Stimulated activated CD4-positive, alpha-beta T cell treated with anti-CD3 and anti-CD28 coated beads, Interleukin-4, amount 100 ng/mL, for 1 hour (primary cell): ENCODE measurements at regions not wholly inside any gene's neighbourhood (a gene's known extent, or its start where the extent isn't known, plus 50 kb on each side); places are given as distances from the start of the nearest gene placed in this dataset.

ENCODE experiments used
- DNase-seq: peaks from one replicate; pipeline ENCODE4 v3.0.0-alpha.2; 2020

- no peak for DNase-seq
Measured at GRCh38 chr9:95756101-95756500, 119.4 kb upstream of the ERCC6L2 start.

DNA sequence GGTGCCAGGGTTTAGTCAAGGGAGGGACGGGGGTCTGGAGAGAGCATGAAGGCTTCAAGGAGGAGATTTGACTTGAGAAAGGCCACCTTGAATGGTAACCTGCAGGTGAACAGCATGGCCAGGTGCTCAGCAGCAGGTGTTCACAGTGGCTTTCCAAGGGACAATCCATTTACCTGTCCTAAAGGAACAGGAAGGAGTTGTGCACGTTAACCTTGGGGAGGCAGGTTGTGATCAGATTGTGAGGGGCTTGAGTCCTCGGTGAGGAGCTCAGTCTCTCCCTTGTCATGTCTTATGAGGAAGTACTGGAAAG is 120.1 kb upstream of the ERCC6L2 start:
- no peak for DNase-seq

DNA sequence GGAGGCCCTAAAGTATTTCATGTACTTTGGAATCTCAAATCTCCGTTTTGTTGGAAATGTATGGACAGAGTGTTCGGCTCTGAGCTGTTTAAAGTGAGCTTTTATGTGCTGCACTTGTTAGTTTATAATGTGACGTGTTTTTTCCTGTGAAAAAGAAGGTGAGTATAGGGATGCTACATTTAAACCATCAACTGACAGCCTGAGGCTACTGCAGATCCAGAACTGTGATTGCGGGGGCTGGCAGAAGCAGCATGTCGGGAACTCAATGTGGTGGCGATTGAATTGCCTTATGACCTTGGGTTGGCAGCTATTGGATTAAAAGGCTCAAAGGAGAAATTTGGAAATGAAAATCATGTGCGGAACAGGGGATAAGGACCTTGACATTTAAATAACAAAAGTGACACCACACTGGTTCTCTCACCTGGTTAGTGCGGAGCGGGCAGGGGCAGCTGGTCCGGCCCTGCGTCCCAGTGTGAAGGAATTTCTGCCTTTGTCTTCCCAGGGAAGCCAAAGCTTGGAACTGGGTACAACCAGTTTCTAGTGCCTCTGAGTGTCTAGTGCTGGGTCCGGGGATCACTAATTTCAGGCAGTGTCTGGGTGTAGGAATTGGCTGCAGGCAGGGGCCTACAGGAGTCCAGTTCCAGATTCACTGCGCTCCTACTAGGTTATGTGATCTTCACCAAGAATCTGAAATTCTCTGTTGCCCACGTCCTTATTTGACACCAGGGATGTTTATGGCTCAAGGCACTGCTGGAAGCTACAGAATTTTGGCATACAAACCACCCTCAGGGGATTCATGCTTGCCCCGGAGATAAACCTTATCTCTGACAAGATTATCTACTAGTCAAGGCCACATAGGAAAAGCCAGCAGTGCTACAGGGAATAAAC is 120.7 kb upstream of the ERCC6L2 start:
- no peak for DNase-seq

DNA sequence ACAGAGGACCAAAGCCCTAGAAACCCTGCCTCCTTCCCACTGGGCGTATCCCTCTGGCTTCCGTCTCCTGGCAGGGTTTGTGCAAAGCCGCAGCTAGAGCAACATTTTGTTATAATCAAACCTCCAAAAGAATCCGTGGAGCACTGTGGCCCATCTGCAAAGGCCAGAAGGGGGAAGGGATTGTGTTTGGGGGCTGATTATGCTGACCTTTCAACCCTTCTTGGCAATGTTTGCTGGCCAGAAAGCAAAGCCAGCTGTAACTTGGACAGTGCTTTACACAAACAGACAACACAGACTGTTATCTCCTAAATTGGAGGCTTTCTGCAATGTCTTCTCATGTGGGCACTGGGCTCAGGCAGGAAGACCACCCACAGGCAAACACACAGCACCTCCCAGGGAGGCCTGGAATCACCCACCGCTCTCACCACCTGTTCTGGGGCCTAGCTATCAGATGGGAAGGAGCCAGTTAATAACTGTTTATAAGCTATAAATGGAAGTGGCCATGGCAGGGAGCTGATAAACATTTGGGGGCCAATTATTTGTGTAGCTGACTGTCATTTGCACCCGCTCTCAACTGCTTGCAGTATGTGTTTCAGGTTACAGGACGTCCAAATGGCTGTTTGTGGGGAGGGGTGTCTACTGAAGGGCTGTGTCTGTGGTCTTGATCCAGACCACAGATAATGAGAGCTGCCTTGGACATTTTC is 121.6 kb upstream of the ERCC6L2 start:
- no peak for DNase-seq

DNA sequence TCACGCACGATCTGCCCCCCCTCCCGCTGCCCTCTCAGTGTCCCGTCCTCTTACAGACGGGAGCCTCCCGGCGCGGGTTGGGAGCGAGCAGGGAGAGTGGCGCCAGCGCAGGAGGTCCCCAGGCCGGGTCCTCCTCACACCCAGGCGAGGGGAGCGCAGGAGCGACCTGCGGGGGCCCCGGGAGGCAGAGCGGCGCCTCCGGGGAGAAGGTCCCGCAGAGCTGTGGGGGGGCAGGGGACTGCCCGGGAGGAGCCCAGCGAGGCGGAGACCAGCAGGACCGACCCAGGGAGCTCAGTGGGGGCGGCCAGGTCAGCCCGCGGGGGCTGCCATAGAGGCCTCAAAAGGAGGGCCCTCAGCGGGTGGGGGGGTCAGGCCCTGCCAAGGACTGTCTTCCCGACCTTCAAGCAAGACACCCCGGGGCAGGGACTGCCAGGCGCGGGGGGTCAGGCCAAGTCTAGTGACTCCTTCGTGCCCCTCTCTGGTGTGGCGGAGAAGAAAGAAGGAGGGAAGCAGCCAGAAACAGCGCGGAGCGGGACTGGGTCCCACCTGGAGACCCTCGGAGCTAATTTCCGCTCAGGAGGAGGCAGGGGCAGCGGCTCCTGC is 123.3 kb upstream of the ERCC6L2 start:
- no peak for DNase-seq

DNA sequence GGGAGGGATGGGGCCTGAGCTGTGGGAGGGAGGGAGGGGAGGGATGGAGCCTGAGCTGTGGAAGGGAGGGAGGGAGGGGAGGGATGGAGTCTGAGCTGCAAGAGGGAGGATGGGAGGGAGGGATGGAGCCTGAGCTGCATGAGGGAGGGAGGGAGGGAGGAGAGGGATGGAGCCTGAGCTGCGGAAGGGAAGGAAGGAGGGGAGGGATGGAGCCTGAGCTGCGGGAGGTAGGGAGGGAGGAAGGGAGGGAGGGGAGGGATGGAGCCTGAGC is 124.0 kb upstream of the ERCC6L2 start:
- no peak for DNase-seq

DNA sequence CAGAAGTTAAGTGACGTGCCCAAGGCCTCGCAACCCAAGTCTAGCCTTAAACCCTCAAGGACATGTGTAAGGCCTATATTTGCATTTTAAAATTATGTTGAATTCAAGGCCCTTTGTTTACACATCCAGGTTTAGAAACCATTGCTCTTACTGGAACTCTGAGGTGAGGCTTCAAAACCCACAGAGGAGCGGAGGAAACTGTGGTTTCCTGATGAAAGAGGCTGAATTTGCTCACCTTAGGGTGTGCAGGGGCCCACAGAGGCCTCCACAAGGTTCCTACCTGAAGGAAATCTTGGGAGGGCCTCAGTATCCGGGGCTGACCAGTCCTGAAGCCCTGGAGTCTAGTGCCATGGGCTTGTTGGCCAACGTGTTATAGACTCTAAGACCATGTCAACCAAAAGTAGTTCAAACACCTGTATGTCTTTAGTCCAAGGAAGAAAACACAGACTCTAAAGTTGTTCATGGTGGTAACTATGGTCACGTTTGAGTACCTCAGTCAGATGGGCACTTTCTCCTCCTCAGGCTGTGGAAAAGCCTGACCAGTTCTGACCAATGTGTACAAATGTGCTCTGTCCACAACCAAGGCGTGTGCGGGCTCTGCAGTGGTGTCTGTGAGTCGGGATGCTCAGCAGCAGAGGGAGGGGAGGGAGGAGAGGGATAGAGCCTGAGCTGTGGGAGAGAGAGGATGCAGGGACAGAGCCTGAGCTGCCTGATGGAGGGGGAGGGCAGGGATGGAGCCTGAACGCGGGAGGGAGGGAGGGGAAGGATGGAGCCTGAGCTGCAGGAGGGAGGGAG is 124.6 kb upstream of the ERCC6L2 start:
- no peak for DNase-seq

- no peak for DNase-seq
Measured at GRCh38 chr9:95749493-95749892, 126.0 kb upstream of the ERCC6L2 start.

- no peak for DNase-seq
Measured at GRCh38 chr9:95746408-95747180, 128.9 kb upstream of the ERCC6L2 start.

DNA sequence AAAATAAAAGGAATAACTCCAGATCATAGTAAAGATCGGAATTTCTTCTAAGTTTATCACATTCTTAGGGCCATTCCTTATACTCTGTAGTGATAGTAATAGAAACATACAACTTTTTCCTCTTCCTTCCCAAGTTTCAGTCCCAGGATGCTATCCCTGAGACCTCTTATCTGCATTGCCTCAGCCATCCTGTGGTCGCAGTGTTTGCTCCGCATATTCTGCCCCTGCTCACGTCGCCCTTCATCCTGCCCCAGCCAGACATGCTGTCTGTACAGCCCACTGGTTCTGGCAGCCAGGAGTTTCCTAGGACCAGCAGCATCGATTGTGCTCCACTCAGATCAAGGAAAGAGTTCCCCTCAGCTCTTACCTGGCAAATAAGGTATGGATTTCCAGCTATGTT is 132.7 kb upstream of the ERCC6L2 start:
- DNase-seq: no peak

- no peak for DNase-seq
Measured at GRCh38 chr9:95741631-95742030, 133.9 kb upstream of the ERCC6L2 start.

DNA sequence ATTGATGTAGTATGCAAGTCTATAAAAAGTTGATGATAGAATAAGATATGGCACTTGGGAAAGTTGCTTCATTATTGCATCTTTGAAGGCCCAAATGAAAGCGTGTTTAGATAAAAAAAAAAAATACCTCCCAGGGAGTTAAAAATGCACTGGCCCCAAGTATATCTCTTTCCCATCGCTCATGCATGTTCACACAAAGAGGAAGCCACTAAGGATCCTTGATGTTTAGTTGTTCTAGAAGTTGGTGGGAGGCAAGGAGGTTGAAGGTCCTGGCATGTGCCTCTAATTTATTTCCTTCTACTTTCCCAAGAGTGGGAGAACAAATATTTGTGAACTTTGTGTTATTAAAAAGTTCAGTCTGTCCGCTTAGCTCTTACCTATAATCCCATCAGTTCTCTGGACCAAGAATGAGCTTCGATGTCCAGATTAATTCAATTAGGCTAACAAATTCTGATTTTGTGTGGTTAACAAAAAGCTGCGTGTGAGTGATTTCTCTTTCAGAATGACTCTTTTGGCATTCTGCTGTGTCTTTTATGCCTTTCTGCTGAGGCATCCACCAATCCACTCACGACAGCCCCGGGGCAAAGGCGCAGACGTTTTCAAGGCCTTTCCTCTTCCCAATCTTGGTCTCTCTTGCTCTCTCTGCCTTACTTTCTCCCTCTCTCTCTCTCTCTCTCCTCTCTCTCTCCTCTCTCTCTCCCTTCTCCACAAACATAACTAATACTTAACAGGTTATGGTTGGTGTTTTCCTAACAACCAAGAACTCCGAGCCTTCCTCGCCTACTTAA is 135.1 kb upstream of the ERCC6L2 start:
- DNase-seq: no peak

DNA sequence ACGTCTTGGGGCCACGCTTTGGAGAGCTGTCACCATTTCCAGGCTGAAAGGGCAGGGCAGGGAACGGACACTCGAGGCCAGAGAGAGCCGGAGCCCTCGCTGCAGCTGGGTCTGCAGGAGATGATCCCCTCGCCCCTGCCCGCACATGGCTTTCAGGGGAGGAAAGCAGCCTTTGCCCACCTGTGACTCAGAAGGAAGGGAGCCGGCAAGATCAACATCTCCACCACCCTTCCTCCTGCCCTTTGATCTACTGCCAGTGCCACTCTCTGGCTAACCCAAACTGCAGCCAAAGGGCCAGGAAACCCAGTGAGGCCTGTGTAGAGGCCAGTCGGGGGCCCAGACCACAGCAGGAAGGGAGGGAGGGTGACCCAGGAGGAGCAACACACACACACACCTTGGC is 137.1 kb upstream of the ERCC6L2 start:
- no peak for DNase-seq

DNA sequence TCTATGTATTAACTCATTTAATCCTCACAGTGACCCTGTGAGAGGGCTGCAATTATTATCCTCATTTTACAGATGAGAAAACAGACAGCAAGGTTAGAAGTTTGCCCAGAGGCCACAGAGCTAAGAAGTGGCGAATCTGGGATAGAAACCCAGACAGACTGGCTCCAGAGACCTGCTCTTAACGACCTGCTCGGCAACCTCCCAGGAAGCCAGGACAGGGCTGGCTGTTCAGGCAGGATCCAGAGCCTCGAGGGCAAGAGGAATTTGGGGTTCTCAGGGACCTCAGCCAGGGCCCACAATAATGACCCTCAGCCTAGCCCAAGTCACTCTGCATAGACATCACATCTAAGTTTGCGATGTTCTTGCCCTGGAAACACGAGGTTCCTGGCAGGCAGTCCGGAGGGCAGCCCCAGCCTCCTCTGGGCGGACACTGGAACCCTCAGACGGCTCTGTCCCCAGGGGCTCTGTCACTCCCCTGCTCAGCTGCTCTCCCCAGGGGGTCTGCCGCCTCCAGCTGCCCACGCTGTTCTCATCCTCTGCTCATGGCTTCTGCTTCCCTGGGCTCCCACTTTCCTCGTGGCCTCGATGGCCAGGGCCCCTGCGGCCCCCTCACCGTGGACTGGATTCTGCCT is 138.5 kb upstream of the ERCC6L2 start:
- no peak for DNase-seq

GRCh38 chr9:95736370-95736769 is 139.1 kb upstream of the ERCC6L2 start:
- no peak for DNase-seq

DNA sequence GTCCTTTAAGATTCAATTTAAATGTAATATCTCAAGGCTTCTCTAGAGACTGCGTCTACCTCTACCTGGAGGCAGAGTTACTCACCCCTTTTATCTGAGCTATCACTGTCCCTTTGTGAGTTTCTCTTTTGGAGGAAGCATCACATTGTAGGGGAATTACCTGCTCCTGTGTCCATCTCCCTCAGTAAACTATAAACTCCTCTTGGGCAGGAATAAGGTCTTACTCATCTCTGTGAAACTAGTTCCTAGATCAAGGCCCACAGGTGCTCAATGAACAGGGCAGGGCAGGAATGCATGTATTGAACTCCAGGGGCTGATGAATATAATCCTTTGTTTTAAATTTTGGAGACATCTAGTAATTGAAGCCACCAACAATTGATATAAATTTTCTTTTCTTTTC is 139.8 kb upstream of the ERCC6L2 start:
- DNase-seq: no peak

DNA sequence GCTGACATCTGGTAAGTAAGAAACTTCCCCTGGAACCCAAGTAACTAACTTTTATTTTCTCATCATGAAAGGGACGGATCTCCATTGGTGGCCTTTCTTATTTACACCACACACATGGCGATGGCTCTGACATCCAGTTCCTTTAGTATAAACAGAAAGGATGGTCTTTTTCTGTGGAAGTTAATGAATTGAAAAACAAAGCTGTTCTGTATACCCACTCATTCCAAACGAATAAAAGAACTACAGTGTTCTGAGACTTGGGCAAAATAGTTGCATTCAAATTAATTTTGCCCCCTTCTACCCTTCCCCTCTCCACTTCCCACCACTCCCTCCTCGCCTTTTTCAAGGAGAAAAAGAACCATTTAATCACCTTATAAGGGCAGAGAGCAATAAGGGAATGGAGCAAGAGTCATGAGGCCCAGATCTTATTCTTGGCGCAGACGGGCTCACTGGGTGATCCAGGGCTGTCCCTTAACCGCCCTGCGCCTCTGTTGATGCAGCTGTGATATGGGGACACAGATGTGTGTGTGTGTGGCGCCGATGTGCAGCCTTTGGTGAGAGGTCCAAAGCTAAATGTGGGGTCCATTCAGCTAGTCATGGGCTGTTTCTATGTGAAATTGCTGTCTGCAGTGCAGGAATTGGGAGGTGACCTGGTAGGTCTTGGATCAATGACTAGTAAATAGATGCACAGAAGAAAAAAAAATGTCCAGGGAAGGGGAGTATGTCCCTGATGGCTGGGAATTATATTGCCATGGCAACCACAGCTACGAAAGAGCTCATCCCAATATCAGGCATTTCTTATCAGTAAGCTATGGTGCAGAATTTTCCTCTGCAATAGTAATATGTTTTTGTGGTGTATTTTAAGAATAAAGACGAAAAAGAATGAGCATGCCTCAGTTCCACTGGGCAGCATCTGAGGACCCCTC is 141.5 kb upstream of the ERCC6L2 start:
- no peak for DNase-seq

DNA sequence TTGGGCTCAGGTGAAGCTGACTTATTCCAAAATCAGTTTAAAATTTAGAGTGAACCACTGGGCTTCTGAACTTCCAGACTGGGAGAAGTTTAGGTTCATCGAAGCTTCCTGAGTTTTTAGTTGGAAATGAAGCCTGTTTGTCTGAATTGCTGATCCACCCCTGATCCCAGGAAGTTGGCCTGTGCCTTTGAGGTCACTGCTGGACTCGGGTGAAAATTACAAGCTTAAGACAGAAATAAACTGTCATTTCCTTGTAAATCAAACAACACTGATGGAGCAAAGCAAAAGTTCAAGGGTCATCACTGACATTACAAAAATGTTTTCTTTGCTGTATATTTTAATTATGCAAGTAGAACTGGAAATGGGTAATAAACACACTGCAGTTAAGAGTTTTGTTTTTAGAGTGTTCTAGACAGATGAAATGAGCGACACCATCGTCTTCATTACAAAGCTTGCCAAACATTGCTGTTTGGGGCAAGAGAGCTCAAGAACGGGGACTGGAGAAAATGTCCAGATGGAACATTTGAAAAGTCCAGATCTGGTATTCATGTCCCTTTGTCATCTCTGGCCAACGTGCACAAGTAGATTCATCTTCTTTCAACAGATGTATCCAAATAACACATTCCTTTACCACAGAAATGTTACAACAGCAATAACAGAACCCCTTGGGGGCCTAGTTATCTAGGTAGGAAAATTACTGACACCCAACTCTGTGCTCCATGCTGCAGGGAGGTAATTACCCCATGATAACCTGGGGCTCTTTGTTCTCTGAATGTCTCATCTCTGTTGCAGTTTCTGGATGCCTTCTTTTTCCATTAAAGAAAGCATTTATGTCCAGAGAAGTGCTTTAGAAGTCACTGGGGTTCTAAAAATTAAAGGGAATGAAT is 142.4 kb upstream of the ERCC6L2 start:
- DNase-seq: no peak

- no peak for DNase-seq
Measured at GRCh38 chr9:95731876-95732275, 143.6 kb upstream of the ERCC6L2 start.
